DLD1 (cell line): ENCODE measurements at regions not wholly inside any gene's neighbourhood (a gene's known extent, or its start where the extent isn't known, plus 50 kb on each side); places are given as distances from the start of the nearest gene placed in this dataset.

ENCODE experiments used
- in situ Hi-C: cut with HindIII; loops from 2 replicates; pipeline ENCODE4 v1.10.0; 2017; ENCODE audit warnings: low sequenced_read_pairs

DNA sequence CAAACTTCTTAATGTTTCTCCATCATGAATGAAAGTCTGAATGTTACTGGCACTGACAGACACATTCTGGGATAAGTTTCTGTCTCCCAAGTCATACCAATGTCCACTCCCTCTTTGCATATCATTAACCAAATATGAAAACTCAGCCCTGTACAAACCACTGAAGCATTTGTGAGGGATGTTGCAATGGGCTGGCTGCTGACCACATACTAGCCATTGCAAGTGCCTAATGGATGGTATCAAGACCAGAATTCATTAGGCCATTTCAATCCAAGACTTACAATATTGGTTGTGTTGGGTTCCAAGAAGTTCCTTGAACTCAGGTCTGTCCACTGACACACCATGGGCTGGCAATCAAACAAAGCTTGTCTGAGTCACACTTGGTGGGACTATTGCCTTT is 73.8 kb downstream of the CBLN2 start:
- in situ Hi-C loops: no loop called here

DNA sequence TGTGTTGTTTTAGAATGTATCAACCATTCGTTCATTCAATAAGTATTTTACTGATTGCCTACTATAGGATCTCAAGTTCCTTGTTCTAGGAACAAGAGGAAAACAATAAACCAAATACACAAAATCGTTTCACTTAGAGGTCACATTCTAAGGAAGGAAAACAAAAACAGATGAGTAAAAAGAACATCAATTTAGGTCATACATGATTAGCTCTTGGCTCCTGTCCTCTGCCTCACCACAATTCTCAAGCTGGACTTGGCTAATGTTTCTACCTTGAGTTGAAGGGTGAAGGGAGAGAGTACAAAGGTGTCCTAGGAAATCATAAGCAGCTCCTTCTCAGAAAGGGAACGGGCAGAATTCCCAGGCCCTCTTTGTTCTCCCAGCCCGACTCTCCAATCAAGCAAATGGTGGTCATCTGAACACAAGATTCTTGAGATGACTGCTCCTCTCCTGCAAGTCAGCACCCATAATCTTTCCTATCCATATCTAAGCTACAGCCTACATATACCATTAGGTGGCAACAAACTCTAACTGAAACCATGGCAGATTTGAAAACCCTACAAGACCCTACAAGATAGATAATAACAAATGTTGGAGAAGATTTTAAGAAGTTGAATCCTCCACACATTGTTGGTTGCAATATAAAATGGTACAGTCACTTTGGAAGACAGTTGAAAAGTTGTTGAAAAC is 76.0 kb downstream of the CBLN2 start:
- in situ Hi-C loops: no loop called here

DNA sequence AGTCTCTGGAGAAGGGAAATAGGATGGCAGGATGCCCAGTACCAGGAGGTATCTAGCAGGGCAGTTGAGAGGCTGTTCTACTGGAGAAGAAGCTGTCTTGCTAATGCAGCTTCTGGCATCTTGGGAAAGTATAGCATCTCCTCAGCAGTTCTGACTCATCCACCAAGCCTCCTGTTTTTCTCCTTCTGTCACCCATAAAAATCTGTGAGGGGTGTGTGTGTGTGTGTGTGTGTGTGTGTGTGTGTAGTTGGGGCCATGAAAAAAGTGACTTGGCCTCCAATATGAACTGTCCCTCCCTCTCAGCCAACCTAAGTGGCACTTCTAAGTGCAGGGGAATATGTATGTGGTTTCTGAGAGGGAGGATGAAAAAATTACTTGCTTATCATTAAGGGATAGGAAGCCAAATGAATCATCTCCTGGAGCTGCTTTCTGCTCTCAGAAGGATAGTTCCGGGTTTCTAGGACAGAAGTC is 83.9 kb downstream of the CBLN2 start:
- in situ Hi-C loops: no loop called here

DNA sequence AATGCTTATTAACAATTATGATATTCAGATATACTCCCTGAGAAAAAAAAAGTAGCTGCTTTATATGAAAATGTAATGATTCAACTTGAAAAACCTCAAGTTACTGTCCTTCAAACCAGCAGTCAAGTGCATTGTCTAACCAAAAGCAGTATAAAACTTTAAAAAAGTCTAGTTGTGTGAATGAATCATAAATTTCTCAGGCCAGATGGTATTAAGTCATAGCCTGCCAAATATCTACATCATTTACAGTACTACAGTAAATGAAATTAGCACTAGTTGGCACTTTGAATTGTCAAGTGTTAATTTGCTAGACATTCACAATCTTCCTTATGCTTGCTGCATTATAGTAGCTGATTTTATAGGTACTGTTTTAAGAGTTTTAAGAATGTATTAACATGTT is 85.9 kb downstream of the CBLN2 start:
- in situ Hi-C loops: no loop called here

DNA sequence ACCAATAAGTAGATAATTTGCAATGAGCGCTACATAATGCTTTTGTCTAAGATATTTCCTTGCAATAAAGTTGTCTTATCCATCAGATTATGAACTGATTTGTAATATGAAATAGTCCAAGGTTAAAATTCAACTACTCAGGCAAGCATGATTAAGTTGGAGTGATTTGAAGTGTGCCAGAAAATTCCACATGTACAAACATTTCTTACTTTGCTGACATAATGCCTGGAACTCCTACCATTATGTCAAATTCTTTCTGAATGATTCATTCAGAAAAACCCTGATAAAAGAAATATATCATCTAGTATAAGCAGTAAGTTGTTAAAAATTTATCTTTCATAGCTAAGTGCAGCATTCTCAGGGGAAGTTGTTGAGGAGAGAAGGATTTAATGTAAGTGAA is 87.3 kb downstream of the CBLN2 start:
- in situ Hi-C loops: no loop called here

DNA sequence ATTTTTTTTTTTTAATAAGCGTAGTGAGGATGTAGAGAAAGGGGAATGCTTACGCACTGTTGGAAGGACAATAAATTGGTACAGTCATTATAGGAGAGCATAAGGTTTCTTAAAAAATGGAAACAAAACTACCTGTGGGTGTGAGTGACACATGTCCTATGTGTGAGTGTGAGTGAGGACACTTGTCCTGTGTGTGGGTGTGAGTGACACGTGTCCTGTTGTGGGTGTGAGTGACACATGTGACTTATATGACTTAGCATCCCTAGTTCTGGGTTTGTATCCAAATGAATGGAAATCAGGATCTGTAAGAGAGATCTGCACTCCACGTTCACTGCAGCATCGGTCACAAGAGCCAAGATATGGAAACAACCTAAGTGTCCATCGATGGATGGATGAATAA is 91.8 kb downstream of the CBLN2 start:
- in situ Hi-C loops: no loop called here

DNA sequence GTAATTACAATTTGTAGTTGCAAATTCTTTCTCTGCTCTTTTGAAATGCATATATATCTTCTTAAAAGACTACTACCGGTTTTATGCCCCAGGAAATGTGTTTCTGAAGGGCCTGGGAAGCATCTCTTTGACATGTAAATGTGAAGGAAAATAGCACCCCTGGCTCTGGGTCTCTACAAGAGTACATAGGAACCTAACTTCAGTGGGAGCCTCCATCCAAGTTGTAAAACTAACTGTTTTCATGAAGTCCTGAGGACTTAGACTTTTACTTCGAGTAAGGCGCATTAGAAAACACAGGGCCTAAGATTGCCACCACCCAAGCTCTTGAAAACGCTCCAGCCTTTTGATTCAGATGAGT is 99.4 kb downstream of the CBLN2 start:
- in situ Hi-C loops: no loop called here

DNA sequence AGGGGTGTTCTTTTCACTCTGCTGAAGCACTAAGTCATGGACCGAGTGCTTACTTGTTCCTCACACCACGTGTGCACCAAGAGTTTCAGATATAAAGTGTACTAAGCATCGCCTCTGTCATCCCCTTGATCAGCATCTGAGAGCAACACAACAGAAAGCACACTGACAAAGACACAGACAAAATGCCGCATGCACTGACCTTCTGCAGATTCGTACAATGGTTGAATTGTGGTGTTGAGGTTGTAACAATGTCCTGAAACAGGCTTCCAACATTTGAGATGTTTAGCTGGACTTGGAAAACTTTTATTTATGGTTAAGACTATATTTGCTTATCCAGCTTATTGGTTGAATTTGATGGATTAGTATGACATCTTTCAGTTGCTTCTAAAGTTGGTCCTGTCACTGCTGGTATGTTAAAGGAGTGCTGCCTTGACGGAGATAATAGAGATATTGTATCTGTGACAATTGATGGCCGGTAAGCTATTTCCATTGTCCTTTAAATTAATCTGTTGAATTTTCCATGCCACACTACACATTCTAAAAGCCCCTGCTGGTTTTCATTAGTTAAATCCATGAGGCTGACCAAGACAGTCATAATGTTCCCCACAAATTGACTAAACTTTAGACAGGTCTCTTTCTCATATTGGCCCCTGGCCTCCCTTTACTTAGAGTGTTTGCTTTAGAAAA is 99.9 kb downstream of the CBLN2 start:
- in situ Hi-C loops: no loop called here

DNA sequence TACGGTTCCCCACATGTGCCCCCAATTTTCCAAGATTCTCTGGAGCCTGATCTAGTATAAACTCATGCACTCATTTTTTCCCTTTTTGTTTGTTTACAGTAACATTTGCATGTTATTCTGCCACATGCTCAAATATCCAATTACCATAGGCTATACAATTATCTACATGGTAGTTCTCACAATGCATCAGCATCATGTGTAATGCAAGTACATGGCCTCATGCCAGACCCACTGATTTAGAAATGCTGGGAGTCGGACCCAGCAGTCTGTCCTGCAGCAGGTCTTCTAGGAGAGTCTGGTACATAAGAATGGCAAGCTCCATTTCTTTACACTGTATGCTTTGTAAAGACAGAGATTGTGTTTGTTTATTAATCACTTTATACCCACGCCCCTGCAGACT is 107.7 kb downstream of the CBLN2 start:
- in situ Hi-C loops: no loop called here

DNA sequence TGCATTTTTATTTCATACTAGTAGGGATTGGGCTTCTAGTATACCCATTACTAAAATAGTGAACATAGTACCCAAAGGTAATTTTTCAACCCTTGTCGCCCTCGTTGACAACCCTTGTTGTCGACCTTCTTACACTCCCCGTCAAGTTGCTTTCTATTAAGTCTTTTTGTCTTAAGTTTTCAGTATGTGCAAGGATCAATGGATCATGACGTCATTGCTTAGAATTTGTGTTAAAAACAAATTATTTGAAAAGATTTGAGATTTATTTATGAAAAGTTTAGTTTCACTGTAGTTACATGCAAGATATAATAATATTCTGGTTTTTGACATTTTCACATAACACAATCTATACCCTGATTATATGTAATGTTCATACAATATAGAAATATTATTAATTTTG is 110.4 kb downstream of the CBLN2 start:
- in situ Hi-C loops: no loop called here

DNA sequence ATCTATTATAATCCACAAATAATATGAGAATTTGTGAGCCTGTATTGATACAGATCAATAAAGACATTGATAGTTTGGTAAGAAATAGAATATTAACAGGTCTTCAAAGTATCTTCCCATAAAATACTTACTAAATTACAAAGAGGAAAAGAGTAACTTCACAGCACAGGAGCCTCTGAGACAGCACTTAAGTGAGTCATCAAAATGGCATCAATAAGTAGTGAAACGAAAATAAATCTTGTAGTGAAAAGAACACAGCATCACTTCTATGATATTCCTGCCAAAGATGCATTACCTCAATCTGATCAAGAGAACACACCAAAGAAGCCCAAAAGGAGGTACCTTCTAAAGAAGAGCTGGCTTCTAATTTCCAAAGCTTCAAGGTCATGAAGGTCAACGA is 116.4 kb downstream of the CBLN2 start:
- in situ Hi-C loops: no loop called here

DNA sequence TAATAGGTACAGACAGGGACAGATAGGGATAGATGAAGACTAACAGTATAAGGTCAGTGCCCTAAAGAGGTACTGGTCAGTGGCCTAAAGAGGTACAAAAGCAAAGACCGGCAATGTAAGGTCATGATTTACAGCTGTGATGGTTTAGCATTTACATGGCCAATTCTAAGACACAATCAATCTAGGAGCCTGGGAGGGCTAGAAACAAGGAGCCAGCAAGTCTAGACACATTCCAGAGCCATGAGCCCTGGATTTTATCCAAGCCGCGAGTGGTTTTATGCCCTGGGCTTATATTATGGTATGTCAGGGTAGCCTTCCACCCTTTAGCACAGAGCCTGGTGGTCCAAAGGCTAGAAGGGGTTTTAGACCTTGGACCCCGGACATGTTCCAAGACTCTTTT is 124.2 kb downstream of the CBLN2 start:
- in situ Hi-C loops: no loop called here

DNA sequence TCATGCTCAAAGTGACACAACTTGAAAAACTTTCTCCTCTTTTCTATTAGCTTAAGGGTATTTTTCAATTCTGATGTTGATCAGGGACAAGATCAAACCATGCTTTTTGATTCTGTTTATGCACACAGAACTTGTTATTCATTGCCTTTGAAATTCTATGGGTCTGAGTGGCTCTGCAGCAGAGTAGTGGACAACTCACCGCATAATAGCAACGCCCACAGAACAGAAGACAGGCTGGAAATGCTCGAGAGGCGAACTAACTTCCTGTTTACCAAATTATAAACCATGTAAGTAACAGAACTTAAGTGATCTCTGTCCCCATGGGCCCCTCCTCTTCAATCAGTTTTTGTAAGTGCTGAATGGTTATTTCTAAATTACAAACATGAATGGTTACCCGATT is 131.2 kb downstream of the CBLN2 start:
- in situ Hi-C loops: no loop called here

DNA sequence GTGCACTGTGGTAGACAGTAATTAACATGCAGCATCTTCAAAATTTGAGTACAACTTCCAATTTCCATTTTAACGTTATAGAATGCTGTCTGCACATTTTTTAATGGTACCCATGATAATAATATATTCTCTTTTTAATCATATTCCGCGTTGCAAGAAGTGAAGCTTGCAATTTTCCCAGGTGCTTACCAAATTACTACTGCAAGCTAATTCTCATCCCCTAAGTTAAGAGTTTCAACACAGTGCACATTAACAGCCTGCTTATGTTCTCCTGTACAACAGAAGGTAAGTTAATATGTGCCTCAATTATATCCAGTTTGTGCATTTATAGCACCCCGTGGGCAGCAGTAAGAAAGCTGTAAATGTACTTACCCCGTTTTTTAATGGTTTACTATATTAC is 132.9 kb downstream of the CBLN2 start:
- in situ Hi-C loops: no loop called here

DNA sequence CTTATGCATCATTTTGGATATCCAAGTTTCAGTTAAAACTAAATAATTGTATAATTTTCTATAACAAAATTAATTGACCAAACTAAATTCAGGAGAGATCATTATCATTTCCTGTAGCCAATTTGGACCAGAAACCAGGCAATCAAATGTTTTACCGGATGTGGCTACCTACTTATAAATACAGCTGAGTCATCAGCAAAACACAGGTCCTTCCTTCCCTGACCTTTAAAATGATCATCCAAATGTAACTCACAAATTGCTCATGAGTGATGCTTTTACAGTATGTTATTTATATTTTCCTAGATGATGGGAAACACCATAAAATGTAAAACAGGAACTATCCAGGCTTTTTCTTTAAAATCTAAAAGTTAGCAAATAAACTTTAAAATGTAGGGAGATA is 133.7 kb downstream of the CBLN2 start:
- in situ Hi-C loops: no loop called here

DNA sequence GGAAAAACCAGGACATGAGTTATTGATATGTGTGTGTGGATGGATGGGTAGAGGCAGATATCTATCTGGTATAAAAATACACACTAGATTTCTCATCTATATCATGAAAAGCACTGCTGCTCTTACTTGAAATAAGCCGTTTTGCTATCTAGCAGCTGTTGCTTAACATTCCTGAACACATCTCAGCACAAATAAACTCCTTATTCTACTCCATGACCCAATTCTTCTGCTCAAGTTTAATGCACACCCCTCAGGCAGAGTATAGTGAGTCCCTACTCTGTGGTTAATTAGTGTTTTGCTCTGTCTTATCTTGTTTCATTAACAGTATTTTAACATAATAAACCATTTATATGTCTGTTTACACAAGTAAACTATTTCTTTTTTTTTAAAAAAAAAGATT is 134.2 kb downstream of the CBLN2 start:
- in situ Hi-C loops: no loop called here

DNA sequence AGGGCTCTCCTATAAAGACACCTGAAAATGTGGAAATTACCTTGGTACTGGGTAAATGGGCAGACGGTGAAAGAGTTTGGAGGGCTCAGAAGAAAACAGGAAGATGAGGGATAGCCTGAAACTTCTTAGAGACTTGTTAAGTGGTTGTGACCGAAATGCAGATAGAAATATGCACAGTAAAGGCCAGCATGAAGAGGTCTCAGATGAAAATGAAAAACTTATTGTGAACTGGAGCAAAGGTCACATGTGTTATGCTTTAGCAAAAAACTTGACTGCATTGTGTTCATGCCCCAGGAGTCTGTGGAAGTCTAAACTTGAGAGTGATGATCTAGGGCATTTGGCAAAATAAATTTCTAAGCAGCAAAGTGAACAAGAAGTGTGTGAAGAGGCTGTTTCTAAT is 137.1 kb downstream of the CBLN2 start:
- in situ Hi-C loops: no loop called here

DNA sequence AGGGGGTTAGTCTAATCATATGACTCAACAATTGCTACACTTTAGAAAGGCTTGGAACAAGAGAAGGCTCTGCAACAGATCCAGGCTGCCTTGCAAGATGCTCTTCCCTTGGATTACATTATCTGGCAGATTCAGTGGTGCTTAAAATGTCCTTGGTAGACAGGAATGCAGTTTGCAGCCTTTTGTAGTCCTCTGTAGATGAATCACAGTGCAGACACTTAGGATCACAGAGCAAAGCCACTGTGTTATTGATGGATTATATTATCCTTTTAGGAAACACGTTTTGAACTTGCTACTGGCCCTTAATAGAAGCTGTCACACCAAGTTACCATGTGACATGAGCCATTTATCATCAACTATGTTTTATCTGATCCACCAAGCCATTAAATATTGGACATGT is 152.2 kb downstream of the CBLN2 start:
- in situ Hi-C loops: no loop called here

DNA sequence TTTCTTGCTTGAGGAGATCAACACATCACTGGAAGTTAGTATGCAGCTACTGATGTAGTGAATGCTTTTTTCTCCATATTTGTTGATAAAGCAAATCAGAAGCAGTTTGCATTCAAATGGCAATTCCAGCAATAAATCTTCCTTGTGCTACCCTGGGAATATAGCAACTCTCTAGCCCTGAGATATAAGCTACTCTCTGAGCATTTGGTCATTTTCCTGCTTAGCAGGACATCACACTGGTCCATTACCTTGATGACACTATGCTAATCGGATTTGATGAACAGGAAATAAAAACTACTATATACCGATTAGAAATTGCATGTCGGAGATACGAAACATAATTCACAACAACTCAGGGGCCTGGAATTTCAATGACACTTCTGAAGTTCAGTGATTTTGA is 152.7 kb downstream of the CBLN2 start:
- in situ Hi-C loops: no loop called here

DNA sequence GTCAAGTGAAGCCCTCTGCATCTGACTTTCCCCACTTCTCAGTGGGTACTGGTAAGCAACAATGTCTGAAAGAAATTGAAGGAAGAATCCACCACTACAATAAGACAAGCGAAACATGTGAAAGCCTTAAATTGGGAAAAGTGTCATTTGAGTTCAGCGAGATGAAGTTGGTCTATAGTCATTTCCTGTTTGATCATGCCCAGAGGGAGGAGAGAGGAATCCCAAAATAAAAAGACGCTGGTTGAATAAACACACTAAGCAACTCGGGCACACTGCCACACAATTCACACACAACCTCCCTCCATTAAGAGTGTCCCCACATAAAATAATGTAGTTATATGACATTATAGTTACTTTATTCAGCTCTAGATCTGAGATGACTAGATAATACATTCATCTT is 166.1 kb downstream of the CBLN2 start:
- in situ Hi-C loops: no loop called here

DNA sequence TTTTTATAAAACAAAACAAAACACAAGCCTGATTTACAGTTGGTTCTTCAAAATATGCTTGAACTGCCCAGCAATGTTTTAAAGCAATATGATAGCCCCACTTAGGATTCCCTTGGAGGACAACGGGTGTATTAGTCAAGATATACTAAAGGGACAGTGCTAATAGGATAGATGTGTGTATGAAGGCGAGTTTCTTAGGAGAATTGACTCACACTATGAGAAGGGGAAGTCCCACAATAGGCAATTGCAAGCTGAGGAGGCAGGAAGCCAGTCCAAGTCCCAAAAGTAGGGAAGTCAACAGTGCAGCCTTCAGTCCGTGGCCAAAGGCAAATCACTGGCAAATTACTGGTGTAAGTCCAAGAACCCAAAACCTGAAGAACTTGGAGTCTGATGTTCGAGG is 167.9 kb downstream of the CBLN2 start:
- in situ Hi-C loops: no loop called here

DNA sequence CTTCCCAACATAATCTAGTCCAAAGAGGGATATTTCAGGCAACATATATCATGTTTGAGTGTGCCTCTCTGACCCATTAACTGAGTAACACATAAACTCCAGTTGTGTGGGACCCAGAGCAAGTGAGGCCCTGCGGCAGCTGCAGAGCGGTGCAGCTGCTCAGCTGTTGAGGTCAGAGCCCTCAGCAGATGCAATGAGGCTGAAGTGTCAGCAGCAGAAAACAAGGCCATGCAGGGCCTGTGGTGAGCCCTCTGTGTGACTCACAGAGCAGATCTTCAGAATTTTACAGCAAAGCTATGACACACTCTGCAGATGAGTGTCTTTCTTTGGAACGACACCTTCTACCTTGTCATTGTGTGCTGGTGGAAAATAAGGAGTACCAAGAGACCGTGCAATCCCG is 168.5 kb downstream of the CBLN2 start:
- in situ Hi-C loops: no loop called here

DNA sequence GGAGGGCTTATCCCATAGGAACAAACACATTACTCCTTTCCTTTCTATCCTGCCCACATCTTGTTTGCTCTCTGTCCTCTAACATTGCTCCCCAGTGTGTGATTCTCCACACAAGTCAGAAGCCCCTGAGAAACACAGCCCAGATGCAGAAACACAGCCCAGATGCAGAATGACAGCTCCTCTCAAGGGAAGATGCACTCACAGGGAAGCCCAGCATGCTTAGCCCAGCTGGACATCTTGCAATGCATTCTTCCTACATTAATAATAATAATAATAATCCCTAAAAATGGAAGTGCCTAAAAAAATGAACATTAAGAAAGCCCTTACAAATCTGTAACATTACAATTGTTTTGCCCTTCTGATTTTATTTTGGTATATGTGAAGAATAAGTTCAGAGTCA is 172.1 kb downstream of the CBLN2 start:
- in situ Hi-C loops: no loop called here
